ENCODE measurements at regions not wholly inside any gene's neighbourhood (a gene's known extent, or its start where the extent isn't known, plus 50 kb on each side); places are given as distances from the start of the nearest gene placed in this dataset.

DNA sequence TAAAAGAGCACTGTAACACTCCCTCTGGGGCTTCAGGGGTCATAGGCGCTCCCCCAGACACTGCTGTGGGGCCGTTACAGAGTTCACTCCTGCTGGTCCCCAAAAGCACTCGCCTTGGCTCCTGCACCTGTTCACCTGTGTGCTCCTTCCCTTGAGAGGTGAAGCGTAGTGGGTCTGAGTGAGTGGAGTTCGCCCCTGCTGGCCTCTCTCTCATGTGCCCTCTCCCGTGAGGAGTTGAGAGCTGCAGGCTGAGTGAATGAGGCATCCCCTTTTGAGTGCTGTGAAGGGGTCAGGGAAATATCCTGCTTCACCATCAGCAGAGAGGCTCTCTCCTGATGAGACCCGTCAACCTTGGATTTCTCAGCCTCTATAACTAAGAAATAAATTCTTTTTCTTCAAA is 134.6 kb upstream of the TUT7 start:
- TF ChIP-seq EZH2 (IDR thresholded peaks at IDR 0.05; ENCODE audit: borderline replicate concordance, insufficient read depth, low read length, poor library complexity, severe bottlenecking) (no peak), RAD21 (conservative IDR thresholded peaks at IDR 0.05) (no peak), TAF1 (IDR thresholded peaks at IDR 0.05; ENCODE audit: low read depth) (no peak), EP300 (conservative IDR thresholded peaks at IDR 0.05; ENCODE audit: poor library complexity, severe bottlenecking) (no peak)
- TF ChIP-seq, protein P1, sequence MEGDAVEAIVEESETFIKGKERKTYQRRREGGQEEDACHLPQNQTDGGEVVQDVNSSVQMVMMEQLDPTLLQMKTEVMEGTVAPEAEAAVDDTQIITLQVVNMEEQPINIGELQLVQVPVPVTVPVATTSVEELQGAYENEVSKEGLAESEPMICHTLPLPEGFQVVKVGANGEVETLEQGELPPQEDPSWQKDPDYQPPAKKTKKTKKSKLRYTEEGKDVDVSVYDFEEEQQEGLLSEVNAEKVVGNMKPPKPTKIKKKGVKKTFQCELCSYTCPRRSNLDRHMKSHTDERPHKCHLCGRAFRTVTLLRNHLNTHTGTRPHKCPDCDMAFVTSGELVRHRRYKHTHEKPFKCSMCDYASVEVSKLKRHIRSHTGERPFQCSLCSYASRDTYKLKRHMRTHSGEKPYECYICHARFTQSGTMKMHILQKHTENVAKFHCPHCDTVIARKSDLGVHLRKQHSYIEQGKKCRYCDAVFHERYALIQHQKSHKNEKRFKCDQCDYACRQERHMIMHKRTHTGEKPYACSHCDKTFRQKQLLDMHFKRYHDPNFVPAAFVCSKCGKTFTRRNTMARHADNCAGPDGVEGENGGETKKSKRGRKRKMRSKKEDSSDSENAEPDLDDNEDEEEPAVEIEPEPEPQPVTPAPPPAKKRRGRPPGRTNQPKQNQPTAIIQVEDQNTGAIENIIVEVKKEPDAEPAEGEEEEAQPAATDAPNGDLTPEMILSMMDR (IDR thresholded peaks at IDR 0.05; ENCODE audit: poor library complexity, severe bottlenecking) = no peak

Measured in neural cell (in vitro differentiated cells).